ENCODE measurements at regions not wholly inside any gene's neighbourhood (a gene's known extent, or its start where the extent isn't known, plus 50 kb on each side); places are given as distances from the start of the nearest gene placed in this dataset.

- Histone ChIP-seq H3K36me3 (replicated peaks in 1 of 2; ENCODE audit: control insufficient read depth in 1 of 2, insufficient read depth in 2 of 2, low read length in 1 of 2) (peaks cover 0 to 5% of the 10 kb centered on the region in 2 experiments), H3K27me3 (ENCODE audit: insufficient read depth) (no peaks in the 10 kb centered on the region), H3F3A (replicated peaks; ENCODE audit: insufficient read depth) (peaks cover 27% of the 10 kb centered on the region), H3K9ac (peak overlapping the region; percentile 53; the same call in 1 of the 2 replicates), H4K20me1 (ENCODE audit: insufficient read depth) (no peaks in the 10 kb centered on the region), H3K4me1 (ENCODE audit: control insufficient read depth in 1 of 2, insufficient read depth in 2 of 2, low read depth in 1 of 2, low read length in 1 of 2) (peaks cover 1 to 11% of the 10 kb centered on the region in 2 experiments; a peak in 1 of 4 replicates), H3K27ac (ENCODE audit: low read depth in 2 of 2, low read length in 1 of 2) (peak overlapping the region; percentile 6 to 97; a peak in 3 of 4 replicates), H3K79me2 (ENCODE audit: insufficient read depth) (no peaks in the 10 kb centered on the region), H3K4me3 (ENCODE audit: low read depth in 2 of 2, low read length in 1 of 2) (no peak overlapping the region), H3K9me3 (peaks cover 7% of the 10 kb centered on the region; the same call in 1 of the 2 replicates), H3K9me2 (no peaks in the 10 kb centered on the region), H2AFZ (ENCODE audit: low read depth) (no peak overlapping the region), H3K4me2 (peak overlapping the region; percentile 24)
- POLR2A ChIA-PET: no interaction called here
- 22% methylated on average over 3 of the region's 3 CpGs for WGBS (ENCODE audit: low lambda C conversion rate)
- no peak for DNase-seq
- TF ChIP-seq, protein P1, sequence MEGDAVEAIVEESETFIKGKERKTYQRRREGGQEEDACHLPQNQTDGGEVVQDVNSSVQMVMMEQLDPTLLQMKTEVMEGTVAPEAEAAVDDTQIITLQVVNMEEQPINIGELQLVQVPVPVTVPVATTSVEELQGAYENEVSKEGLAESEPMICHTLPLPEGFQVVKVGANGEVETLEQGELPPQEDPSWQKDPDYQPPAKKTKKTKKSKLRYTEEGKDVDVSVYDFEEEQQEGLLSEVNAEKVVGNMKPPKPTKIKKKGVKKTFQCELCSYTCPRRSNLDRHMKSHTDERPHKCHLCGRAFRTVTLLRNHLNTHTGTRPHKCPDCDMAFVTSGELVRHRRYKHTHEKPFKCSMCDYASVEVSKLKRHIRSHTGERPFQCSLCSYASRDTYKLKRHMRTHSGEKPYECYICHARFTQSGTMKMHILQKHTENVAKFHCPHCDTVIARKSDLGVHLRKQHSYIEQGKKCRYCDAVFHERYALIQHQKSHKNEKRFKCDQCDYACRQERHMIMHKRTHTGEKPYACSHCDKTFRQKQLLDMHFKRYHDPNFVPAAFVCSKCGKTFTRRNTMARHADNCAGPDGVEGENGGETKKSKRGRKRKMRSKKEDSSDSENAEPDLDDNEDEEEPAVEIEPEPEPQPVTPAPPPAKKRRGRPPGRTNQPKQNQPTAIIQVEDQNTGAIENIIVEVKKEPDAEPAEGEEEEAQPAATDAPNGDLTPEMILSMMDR (IDR thresholded peaks at IDR 0.05): no peak
- TF ChIP-seq NFIC (IDR thresholded peaks at IDR 0.05; ENCODE audit: borderline replicate concordance) (peak; percentile 19; the same call in 1 of the 2 replicates), ZBTB33 (IDR thresholded peaks at IDR 0.05; ENCODE audit: borderline replicate concordance, low read depth) (no peak), RXRA (IDR thresholded peaks at IDR 0.05; ENCODE audit: borderline replicate concordance, low read depth) (no peak), CHD2 (IDR thresholded peaks at IDR 0.05; ENCODE audit: low read length, partially characterized antibody) (no peak), MEF2A (IDR thresholded peaks at IDR 0.05; ENCODE audit: borderline replicate concordance, low read depth) (no peak), SMC3 (IDR thresholded peaks at IDR 0.05; ENCODE audit: low read depth, low read length) (no peak), JUND (IDR thresholded peaks at IDR 0.05) (peak; percentile 58), TCF12 (IDR thresholded peaks at IDR 0.05) (peak; percentile 89), NRF1 (IDR thresholded peaks at IDR 0.05; ENCODE audit: low read depth, low read length) (no peak), RAD21 (IDR thresholded peaks at IDR 0.05; ENCODE audit: low read length) (no peak), POLR2AphosphoS5 (IDR thresholded peaks at IDR 0.05; ENCODE audit: low read depth, low read length) (peak; percentile 30; the same call in 1 of the 2 replicates), SIN3A (IDR thresholded peaks at IDR 0.05; ENCODE audit: borderline replicate concordance, low read depth, low read length) (no peak), TEAD4 (IDR thresholded peaks at IDR 0.05; ENCODE audit: borderline replicate concordance, insufficient read depth) (0 out of 2 replicates have a peak, but pooled peaks have one; percentile 15), REST (IDR thresholded peaks at IDR 0.05; ENCODE audit: low read depth, low read length) (no peak), EP300 (IDR thresholded peaks at IDR 0.05; ENCODE audit: borderline replicate concordance in 1 of 2, low read depth in 1 of 2, low read length in 1 of 2) (peak in 1 of 2 experiments; percentile 77; a peak in 1 of 4 replicates), FOSL2 (IDR thresholded peaks at IDR 0.05; ENCODE audit: borderline replicate concordance, low read depth) (peak; percentile 68)
- TF ChIP-seq, protein P2, sequence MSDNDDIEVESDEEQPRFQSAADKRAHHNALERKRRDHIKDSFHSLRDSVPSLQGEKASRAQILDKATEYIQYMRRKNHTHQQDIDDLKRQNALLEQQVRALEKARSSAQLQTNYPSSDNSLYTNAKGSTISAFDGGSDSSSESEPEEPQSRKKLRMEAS (IDR thresholded peaks at IDR 0.05; ENCODE audit: low read depth): no peak
- TF ChIP-seq, protein P3, sequence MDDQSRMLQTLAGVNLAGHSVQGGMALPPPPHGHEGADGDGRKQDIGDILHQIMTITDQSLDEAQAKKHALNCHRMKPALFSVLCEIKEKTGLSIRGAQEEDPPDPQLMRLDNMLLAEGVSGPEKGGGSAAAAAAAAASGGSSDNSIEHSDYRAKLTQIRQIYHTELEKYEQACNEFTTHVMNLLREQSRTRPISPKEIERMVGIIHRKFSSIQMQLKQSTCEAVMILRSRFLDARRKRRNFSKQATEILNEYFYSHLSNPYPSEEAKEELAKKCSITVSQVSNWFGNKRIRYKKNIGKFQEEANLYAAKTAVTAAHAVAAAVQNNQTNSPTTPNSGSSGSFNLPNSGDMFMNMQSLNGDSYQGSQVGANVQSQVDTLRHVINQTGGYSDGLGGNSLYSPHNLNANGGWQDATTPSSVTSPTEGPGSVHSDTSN (IDR thresholded peaks at IDR 0.05): peak; percentile 83
- TF ChIP-seq, protein P4, sequence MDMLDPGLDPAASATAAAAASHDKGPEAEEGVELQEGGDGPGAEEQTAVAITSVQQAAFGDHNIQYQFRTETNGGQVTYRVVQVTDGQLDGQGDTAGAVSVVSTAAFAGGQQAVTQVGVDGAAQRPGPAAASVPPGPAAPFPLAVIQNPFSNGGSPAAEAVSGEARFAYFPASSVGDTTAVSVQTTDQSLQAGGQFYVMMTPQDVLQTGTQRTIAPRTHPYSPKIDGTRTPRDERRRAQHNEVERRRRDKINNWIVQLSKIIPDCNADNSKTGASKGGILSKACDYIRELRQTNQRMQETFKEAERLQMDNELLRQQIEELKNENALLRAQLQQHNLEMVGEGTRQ (IDR thresholded peaks at IDR 0.05; ENCODE audit: borderline replicate concordance, low read depth, low read length): no peak
- CTCF ChIA-PET: interaction anchor here (1.3 kb wide), 1 partner anchor 260 kb away, joined by 4 read pairs; no protein-coding TSS in a partner anchor
These were observed 261.6 kb downstream of the DACT1 start for GRCh38 chr14:58899317-58899713.
